GM18870 (cell line): ENCODE measurements at regions not wholly inside any gene's neighbourhood (a gene's known extent, or its start where the extent isn't known, plus 50 kb on each side); places are given as distances from the start of the nearest gene placed in this dataset.

ENCODE experiments used
- ATAC-seq: cut with Tn5 transposase; IDR thresholded peaks from one replicate; pipeline ENCODE4 v1.9.1; 2021; ENCODE audit warnings: moderate library complexity; ENCODE audit not compliant: unreplicated experiment

GRCh38 chr4:173859091-173859713 is 329.2 kb upstream of the HAND2 start:
- ATAC-seq = no peak

DNA sequence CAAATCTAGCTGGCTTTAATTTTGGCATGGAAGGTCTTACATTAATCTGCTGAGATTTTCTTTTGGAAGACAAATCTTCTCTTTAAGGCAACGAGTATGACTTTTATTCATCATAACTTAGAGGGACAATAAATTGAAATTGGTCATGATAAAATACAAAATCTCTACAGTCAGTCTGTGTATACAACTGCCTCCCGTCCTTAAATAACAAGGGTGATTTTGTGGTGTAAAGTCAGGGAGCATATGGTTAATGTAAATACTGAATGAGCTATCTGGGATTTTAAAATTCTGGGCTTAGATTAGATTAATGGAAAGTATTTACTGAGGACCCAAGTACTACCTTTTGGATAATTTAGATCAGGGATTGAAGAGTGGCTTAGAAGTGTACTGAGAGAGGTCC is 328.4 kb upstream of the HAND2 start:
- no peak for ATAC-seq

DNA sequence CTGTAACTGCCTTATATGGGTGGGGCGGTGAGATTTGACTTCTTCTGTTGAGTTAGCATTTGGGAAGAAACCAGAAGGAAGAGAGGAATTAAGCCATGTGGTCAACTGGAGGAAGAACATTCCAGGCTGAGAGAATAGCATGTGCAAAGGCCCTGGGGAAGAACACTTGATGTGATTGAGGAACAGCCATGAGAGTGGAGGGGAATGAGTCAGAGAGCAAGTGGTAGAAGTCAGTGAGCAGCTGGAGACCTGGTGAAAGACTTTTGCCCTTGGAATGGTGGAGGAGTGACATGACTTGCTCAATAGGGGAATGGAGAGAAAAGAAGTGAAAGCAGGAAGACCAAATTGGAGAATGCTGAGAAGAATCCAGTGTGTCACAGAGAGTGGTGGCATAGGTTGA is 327.8 kb upstream of the HAND2 start:
- ATAC-seq = no peak

- no peak for ATAC-seq
These were observed 325.0 kb upstream of the HAND2 start for GRCh38 chr4:173855015-173855414.

GRCh38 chr4:173852775-173853174 is 322.7 kb upstream of the HAND2 start:
- no peak for ATAC-seq

DNA sequence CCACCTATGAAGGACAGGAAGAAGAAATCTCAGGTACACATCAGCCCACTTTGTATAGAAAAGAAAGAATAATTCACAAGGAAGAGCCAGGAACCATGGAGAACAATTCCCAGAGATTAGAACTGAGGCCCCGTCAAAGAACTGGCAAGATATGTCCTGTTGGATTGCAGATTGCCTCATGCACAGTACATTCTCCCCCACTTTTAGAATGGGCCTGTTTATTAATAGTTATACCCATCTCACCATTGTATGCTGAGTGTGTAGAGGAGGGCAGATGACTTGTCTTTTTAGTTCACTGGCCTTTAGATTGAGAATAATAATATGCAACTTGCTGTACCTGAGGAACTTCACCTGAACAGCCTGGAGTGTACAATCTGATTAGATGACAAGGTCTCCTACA is 315.6 kb upstream of the HAND2 start:
- no peak for ATAC-seq

- no peak for ATAC-seq
These were observed 309.8 kb upstream of the HAND2 start for GRCh38 chr4:173839865-173840264.

DNA sequence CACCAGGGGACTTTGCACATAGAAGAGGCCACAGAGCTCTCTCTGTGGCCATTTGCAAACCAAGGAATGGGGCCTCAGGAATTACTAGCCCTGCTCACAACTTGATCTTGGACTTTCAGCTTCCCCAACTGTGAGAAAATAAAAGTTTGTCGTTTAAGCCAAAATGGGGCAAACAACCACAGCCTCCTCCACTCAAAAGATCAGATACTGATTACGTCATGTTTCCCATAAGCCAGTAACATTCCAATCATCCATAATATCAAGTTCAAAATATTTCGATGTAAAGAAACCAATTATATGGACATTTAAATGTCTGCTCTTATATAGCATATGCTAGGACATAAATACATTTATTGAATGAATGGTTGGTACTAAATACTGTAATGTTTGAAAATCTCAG is 307.5 kb upstream of the HAND2 start:
- ATAC-seq = no peak

- ATAC-seq = no peak
These were observed 305.9 kb upstream of the HAND2 start for GRCh38 chr4:173835903-173836302.

GRCh38 chr4:173834151-173834550 is 304.1 kb upstream of the HAND2 start:
- ATAC-seq = no peak

GRCh38 chr4:173829565-173829964 is 299.5 kb upstream of the HAND2 start:
- no peak for ATAC-seq

DNA sequence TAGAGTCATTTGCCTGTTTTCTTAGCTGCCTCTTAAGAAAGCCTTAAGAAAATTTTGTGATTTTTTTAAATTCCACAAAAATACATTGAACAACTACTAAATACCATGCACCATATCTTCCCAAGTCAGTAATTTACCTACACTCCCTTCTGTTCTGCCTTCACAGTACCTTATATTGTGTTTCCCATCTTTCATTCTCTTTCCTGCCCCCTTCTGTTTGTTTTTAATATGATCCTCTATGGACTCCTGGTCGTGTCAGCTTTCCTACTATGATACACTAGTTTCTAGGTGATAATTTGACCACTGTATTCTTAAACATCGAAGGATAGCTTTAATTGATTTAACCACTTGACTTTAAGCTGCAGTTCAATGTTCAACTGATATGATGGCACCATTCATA is 297.7 kb upstream of the HAND2 start:
- no peak for ATAC-seq

GRCh38 chr4:173821876-173822275 is 291.8 kb upstream of the HAND2 start:
- no peak for ATAC-seq

DNA sequence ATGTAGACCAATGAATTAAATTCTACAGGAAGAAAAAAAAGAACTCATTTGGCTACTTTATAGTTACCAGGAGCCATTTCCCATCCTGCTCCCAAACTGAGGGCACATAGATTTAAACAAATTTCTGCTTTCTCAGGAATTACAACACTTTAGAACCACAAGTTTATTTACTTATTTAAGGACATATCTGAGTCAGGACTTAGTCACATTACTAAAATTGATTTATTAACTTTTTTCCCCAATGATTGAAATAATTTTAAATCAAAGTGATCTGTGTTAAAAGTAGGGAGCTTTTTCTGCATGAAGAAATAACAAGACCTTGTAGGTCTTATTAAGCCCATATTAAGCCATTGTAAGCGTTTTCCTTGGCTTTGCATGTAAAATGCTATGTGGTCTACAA is 291.0 kb upstream of the HAND2 start:
- no peak for ATAC-seq

GRCh38 chr4:173807347-173807746 is 277.3 kb upstream of the HAND2 start:
- ATAC-seq = no peak

GRCh38 chr4:173805884-173806283 is 275.9 kb upstream of the HAND2 start:
- no peak for ATAC-seq

DNA sequence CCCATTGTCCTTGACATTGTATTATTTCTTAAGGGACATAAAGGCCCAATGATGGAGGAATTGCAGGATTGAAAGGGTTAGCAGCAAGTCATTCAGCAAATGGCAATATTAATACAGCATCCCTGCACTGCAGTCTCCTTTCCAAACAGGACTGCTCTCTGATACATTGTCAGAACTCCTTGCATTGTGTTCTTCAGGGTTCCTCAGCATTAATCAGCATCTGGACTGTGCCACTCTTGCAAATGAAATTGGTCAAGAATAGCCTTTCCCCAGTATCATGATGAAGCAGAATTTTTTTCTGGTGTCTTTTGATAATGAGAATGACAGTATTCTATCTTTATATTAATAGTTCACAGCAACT is 272.6 kb upstream of the HAND2 start:
- ATAC-seq = no peak

- ATAC-seq = no peak
These were observed 272.0 kb upstream of the HAND2 start for GRCh38 chr4:173801876-173802661.

DNA sequence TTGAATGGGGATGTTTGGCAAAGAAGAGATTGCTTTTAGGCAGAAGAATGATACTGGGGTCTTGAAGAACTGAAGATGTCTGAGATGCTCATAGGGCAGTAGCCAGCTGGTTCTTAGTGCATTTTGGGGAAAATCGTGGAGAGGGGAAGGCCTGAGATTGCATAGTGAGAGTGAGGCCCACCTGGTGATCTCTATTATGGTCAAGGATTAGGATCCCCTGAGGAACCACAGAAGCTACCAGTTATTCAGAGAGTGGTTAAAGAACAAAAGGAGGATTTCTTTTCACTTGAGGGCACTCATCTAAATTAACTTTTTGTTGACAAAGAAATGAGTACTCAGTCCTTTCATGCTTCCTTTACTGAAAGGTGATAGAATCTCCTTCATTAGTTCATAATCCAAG is 271.3 kb upstream of the HAND2 start:
- no peak for ATAC-seq

- ATAC-seq = no peak
These were observed 267.3 kb upstream of the HAND2 start for GRCh38 chr4:173797296-173797695.

DNA sequence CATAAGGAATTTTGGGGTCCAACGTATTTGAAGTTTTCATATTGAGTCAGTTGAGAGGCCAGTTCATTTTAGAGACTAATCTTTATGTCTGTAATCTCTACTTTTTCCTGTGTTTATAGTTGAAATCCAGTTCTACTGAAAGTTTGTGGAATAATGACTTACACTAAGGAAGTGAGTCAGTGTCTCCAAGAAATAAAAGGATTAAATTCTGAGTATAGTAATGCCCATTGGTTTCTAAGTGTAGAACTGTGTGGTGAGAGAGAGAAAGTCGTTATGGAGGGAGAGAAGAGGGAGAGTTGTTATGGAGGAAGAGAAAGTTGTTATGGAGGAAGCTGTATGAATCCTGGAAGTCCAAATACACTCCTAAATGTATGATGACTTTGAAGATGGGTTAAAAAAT is 264.6 kb upstream of the HAND2 start:
- ATAC-seq = no peak

DNA sequence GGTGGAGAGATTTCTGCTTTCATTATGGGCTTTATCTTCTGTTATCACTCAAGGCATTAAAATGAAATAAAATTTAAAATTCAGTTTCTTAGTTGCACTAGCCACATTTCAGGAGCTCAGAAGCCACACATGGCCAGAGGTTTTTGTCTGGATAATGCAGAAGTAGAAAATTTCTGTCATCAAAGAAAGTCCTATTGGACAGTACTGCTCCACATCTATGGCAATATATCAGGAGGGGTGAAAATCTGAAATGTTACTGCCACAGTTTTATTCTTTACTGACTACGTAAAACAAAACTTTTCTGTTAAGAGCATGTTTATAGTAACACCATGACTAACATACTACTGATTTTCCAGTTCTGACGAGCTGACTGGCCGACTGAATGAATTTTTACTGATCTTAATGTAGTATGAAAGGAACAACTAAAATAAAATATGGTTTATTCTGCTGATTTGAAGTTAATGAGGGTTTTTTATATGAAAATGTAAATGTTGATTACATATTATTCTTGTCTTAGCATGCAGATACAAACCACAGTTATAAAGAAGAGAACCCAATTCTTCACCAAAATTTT is 264.0 kb upstream of the HAND2 start:
- ATAC-seq = no peak

DNA sequence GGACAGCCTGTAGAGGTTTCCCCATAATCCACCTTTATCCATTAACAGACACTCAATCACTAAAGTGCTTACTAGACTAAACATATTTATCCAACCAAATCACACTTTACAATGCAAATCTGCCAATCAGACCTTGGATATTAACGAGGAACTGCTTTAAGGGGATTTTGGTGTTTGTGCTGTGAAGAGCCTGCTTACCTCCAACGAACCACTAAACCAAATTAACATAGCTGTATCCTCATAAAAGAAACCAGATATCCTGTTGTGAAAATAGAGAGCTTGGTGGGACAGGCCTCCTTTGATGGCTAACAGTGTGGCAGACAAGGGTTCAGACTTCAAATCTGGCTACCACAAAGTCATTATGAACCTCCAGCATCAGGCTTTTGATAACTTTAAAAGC is 252.6 kb upstream of the HAND2 start:
- ATAC-seq = no peak
